ENCODE measurements at regions not wholly inside any gene's neighbourhood (a gene's known extent, or its start where the extent isn't known, plus 50 kb on each side); places are given as distances from the start of the nearest gene placed in this dataset.
"Not testable (repeated sequence)": the region's sequence is repeated elsewhere in the genome, so short reads cannot be mapped to it uniquely, and the experiment has no call there.

DNA sequence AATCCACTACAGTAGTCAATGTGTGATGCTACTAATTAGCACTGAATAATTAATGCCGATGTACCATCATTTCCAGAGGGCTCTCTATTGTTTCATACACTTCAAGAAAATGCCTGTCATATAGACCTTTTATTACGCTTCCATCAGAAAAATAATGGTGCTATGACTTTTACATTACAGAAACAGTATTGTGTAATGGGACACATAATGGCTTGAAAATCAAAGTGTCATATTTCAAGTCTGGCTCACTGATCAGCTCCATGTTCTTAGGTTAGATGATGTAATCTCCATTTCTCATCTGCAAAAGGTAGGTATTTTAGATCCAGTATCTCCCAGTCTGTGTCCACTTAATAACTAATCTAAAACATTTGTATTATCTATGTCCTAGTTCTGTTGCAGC lies 990.6 kb upstream of the TYRP1 start:
- H3K9ac ChIP-seq (ENCODE audit: insufficient read length, low read depth), result no peak overlapping the region
- no peak for TF ChIP-seq SUZ12 (IDR thresholded peaks at IDR 0.05; ENCODE audit: extremely low read depth, insufficient read depth, insufficient read length)
- no peak for TF ChIP-seq ZNF274 (IDR thresholded peaks at IDR 0.05; ENCODE audit: low read depth, low read length)
- no peak for TF ChIP-seq YY1 (IDR thresholded peaks at IDR 0.05; ENCODE audit: insufficient read depth, insufficient read length)
- no peak for DNase-seq (ENCODE audit: low read depth, low spot score)
- no peak overlapping the region for H3K4me3 ChIP-seq (ENCODE audit: insufficient read length, low read depth)
- H3K9me3 ChIP-seq (ENCODE audit: insufficient read depth, low read length), result no peaks in the 10 kb centered on the region
- no peaks in the 10 kb centered on the region for H3K4me1 ChIP-seq (ENCODE audit: insufficient read depth, insufficient read length)
- H3K36me3 ChIP-seq (ENCODE audit: insufficient read depth, insufficient read length, low read length), result no peaks in the 10 kb centered on the region
- H3K27me3 ChIP-seq (ENCODE audit: insufficient read depth, insufficient read length), result no peaks in the 10 kb centered on the region

DNA sequence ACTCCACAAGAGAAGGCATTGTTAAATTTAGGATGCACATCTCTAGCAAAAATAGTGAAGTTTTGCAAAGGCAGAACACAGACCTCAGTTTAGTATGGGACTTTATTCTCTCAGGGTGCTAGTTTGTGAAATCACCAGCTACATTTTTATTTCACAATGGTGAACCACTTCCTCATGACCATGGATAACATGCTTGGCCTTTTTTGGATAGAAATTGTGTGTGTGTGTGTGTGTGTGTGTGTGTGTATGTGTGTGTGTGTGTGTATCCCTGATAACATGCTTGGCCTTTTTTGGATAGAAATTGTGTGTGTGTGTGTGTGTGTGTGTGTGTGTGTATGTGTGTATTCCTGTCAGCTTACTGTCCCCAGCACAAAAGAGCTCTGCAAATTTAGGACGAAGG lies 989.0 kb upstream of the TYRP1 start:
- DNase-seq (ENCODE audit: low read depth, low spot score); H3K36me3 ChIP-seq (ENCODE audit: insufficient read depth, insufficient read length, low read length); H3K9me3 ChIP-seq (ENCODE audit: insufficient read depth, low read length); H3K27me3 ChIP-seq (ENCODE audit: insufficient read depth, insufficient read length); H3K9ac ChIP-seq (ENCODE audit: insufficient read length, low read depth); H3K4me3 ChIP-seq (ENCODE audit: insufficient read length, low read depth); H3K4me1 ChIP-seq (ENCODE audit: insufficient read depth, insufficient read length): not testable (repeated sequence)

DNA sequence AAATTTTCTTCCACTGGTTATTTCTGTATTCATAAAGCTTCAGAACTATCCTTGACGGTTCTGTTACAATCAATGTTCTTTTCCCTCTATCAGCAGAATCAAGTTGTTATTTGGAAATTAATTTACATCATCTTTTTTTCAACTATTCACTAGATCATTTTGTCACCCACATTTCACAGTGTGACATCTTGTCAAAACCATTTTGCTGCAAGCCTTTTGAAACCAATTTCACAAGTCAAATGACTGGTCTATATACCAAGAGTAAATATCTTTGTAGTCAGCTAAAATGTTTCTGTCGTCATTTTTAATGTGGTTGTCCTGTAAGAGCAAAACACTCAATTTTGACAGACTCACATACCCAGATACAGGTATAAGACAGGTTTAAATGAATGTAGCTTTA lies 984.3 kb upstream of the TYRP1 start:
- Histone ChIP-seq H3K36me3 (ENCODE audit: insufficient read depth, insufficient read length, low read length) (no peaks in the 10 kb centered on the region), H3K9ac (ENCODE audit: insufficient read length, low read depth) (no peak overlapping the region), H3K9me3 (ENCODE audit: insufficient read depth, low read length) (no peaks in the 10 kb centered on the region), H3K27me3 (ENCODE audit: insufficient read depth, insufficient read length) (no peaks in the 10 kb centered on the region), H3K4me3 (ENCODE audit: insufficient read length, low read depth) (no peak overlapping the region), H3K4me1 (ENCODE audit: insufficient read depth, insufficient read length) (no peaks in the 10 kb centered on the region)
- no peak for DNase-seq (ENCODE audit: low read depth, low spot score)
- no peak for TF ChIP-seq YY1 (IDR thresholded peaks at IDR 0.05; ENCODE audit: insufficient read depth, insufficient read length)
- no peak for TF ChIP-seq SUZ12 (IDR thresholded peaks at IDR 0.05; ENCODE audit: extremely low read depth, insufficient read depth, insufficient read length)
- TF ChIP-seq ZNF274 (IDR thresholded peaks at IDR 0.05; ENCODE audit: low read depth, low read length), result no peak

DNA sequence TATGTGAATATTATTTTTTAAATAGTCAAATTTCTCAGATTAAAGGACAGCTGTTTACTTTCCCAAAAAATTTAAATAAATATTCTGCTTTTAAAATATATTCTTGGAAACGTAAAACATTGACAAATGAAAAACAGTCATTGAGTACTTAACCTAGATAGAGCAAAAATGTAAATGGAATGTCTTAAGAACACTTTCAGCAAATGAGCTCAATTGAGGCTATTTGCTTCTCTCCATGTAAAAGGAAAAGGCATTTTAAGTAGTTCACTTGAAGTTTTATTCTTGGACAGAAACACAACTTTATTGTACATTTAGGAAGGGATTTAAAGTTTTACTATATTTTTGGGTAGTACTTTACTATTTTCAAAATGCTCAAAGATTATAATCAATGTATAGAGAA lies 983.6 kb upstream of the TYRP1 start:
- Histone ChIP-seq H3K9me3 (ENCODE audit: insufficient read depth, low read length) (no peaks in the 10 kb centered on the region), H3K4me3 (ENCODE audit: insufficient read length, low read depth) (no peak overlapping the region), H3K9ac (ENCODE audit: insufficient read length, low read depth) (no peak overlapping the region), H3K36me3 (ENCODE audit: insufficient read depth, insufficient read length, low read length) (no peaks in the 10 kb centered on the region), H3K27me3 (ENCODE audit: insufficient read depth, insufficient read length) (no peaks in the 10 kb centered on the region), H3K4me1 (ENCODE audit: insufficient read depth, insufficient read length) (no peaks in the 10 kb centered on the region)
- TF ChIP-seq SUZ12 (IDR thresholded peaks at IDR 0.05; ENCODE audit: extremely low read depth, insufficient read depth, insufficient read length), result no peak
- TF ChIP-seq ZNF274 (IDR thresholded peaks at IDR 0.05; ENCODE audit: low read depth, low read length), result no peak
- TF ChIP-seq YY1 (IDR thresholded peaks at IDR 0.05; ENCODE audit: insufficient read depth, insufficient read length), result no peak
- no peak for DNase-seq (ENCODE audit: low read depth, low spot score)

DNA sequence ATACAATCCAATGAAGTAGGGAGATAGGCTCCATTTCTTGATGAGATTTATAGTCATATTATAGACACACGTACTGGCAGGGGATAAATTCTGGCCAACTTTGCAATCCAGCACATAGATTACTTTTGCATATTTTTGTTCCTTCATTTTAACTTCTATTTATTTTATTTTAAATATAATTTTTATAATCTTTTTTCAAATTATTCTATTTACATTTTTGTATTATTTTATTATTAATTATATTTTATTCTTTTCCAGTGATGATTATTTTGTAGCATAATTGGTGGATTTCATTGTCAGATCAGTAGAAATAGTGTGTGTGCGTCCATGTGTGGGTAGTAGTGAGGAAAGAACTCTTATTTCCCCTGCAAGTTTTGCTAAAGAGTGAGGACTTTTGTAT lies 980.1 kb upstream of the TYRP1 start:
- no peak for DNase-seq (ENCODE audit: low read depth, low spot score)
- H3K9me3 ChIP-seq (ENCODE audit: insufficient read depth, low read length), result no peaks in the 10 kb centered on the region
- no peak overlapping the region for H3K4me3 ChIP-seq (ENCODE audit: insufficient read length, low read depth)
- no peak for TF ChIP-seq SUZ12 (IDR thresholded peaks at IDR 0.05; ENCODE audit: extremely low read depth, insufficient read depth, insufficient read length)
- no peak for TF ChIP-seq YY1 (IDR thresholded peaks at IDR 0.05; ENCODE audit: insufficient read depth, insufficient read length)
- no peak for TF ChIP-seq ZNF274 (IDR thresholded peaks at IDR 0.05; ENCODE audit: low read depth, low read length)
- H3K4me1 ChIP-seq (ENCODE audit: insufficient read depth, insufficient read length), result no peaks in the 10 kb centered on the region
- H3K36me3 ChIP-seq (ENCODE audit: insufficient read depth, insufficient read length, low read length), result no peaks in the 10 kb centered on the region
- H3K9ac ChIP-seq (ENCODE audit: insufficient read length, low read depth), result no peak overlapping the region
- no peaks in the 10 kb centered on the region for H3K27me3 ChIP-seq (ENCODE audit: insufficient read depth, insufficient read length)

DNA sequence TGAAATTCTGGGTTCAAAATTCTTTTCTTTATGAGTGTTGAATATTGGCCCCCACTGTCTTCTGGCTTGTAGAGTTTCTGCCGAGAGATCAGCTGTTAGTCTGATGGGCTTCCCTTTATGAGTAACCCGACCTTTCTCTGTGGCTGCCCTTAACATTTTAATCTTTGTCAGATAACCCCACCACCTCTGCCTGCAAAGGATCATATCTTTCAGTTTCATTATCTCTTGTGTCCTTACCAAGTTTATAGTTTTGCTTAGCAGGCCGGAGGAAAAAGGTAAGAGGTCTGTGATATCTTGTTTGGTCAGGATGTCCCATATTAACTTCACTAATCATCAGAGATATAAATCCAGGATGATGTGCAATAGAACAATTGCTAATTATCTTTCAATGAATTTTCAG lies 970.2 kb upstream of the TYRP1 start:
- H3K27me3 ChIP-seq (ENCODE audit: insufficient read depth, insufficient read length), result no peaks in the 10 kb centered on the region
- H3K9me3 ChIP-seq (ENCODE audit: insufficient read depth, low read length), result no peaks in the 10 kb centered on the region
- no peak overlapping the region for H3K4me3 ChIP-seq (ENCODE audit: insufficient read length, low read depth)
- no peak for DNase-seq (ENCODE audit: low read depth, low spot score)
- no peak overlapping the region for H3K9ac ChIP-seq (ENCODE audit: insufficient read length, low read depth)
- H3K36me3 ChIP-seq (ENCODE audit: insufficient read depth, insufficient read length, low read length), result no peaks in the 10 kb centered on the region
- no peak for TF ChIP-seq ZNF274 (IDR thresholded peaks at IDR 0.05; ENCODE audit: low read depth, low read length)
- no peak for TF ChIP-seq YY1 (IDR thresholded peaks at IDR 0.05; ENCODE audit: insufficient read depth, insufficient read length)
- TF ChIP-seq SUZ12 (IDR thresholded peaks at IDR 0.05; ENCODE audit: extremely low read depth, insufficient read depth, insufficient read length), result no peak
- H3K4me1 ChIP-seq (ENCODE audit: insufficient read depth, insufficient read length), result no peaks in the 10 kb centered on the region

DNA sequence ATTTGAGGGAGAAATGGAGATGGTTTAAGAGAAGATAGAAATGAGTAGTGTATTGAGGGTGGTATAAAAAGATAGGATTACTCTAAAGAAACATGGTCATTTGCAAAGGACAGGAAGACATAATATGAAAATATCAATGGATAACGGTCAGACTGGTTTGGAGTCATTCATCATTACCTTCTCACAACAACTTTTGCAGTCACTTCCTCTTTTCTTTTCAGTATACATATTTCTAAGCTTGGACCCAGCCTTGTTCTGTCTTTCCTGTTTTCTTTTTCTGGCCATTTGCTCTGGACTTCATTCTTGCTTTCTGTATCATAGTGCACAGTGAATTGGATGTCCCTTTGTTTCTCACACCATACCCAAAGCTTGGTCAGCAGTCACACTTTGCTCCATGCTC lies 966.5 kb upstream of the TYRP1 start:
- no peak for DNase-seq (ENCODE audit: low read depth, low spot score)
- no peaks in the 10 kb centered on the region for H3K4me1 ChIP-seq (ENCODE audit: insufficient read depth, insufficient read length)
- H3K9me3 ChIP-seq (ENCODE audit: insufficient read depth, low read length), result no peaks in the 10 kb centered on the region
- H3K36me3 ChIP-seq (ENCODE audit: insufficient read depth, insufficient read length, low read length), result no peaks in the 10 kb centered on the region
- H3K4me3 ChIP-seq (ENCODE audit: insufficient read length, low read depth), result no peak overlapping the region
- H3K9ac ChIP-seq (ENCODE audit: insufficient read length, low read depth), result no peak overlapping the region
- TF ChIP-seq ZNF274 (IDR thresholded peaks at IDR 0.05; ENCODE audit: low read depth, low read length) (no peak), YY1 (IDR thresholded peaks at IDR 0.05; ENCODE audit: insufficient read depth, insufficient read length) (no peak), SUZ12 (IDR thresholded peaks at IDR 0.05; ENCODE audit: extremely low read depth, insufficient read depth, insufficient read length) (no peak)
- no peaks in the 10 kb centered on the region for H3K27me3 ChIP-seq (ENCODE audit: insufficient read depth, insufficient read length)

DNA sequence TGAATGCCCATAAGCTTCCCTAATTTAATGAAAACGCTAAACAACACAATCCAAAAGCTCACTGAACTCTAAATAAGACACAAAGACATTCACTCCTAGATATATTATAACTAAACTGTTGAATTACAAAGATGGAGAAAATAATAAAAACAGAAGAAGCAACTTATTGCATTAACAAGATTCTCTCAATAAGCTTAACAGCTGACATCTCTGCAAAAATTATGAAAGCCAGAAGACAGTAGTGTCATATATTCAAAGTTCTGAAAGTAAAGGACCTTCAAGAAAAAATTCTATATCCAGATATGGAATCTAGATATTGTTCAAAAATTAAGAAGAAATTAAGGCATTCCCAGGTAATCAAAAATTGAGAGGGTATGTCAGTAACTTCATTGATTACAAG lies 957.8 kb upstream of the TYRP1 start:
- TF ChIP-seq ZNF274 (IDR thresholded peaks at IDR 0.05; ENCODE audit: low read depth, low read length) (no peak), SUZ12 (IDR thresholded peaks at IDR 0.05; ENCODE audit: extremely low read depth, insufficient read depth, insufficient read length) (no peak), YY1 (IDR thresholded peaks at IDR 0.05; ENCODE audit: insufficient read depth, insufficient read length) (no peak)
- DNase-seq (ENCODE audit: low read depth, low spot score), result no peak
- Histone ChIP-seq H3K4me3 (ENCODE audit: insufficient read length, low read depth) (no peak overlapping the region), H3K9ac (ENCODE audit: insufficient read length, low read depth) (no peak overlapping the region), H3K27me3 (ENCODE audit: insufficient read depth, insufficient read length) (no peaks in the 10 kb centered on the region), H3K9me3 (ENCODE audit: insufficient read depth, low read length) (peaks cover 10% of the 10 kb centered on the region; the same call in 1 of the 2 replicates), H3K36me3 (ENCODE audit: insufficient read depth, insufficient read length, low read length) (no peaks in the 10 kb centered on the region), H3K4me1 (ENCODE audit: insufficient read depth, insufficient read length) (no peaks in the 10 kb centered on the region)
